Endothelial cell of umbilical vein (primary cell): ENCODE measurements at regions not wholly inside any gene's neighbourhood (a gene's known extent, or its start where the extent isn't known, plus 50 kb on each side); places are given as distances from the start of the nearest gene placed in this dataset.

Source experiments
- EZH2 ChIP-seq: IDR thresholded peaks from 2 replicates; pipeline ENCODE4 v1.6.1; 2012; ENCODE audit warnings: borderline replicate concordance, low read depth, mild to moderate bottlenecking, moderate library complexity, low read length, inconsistent platforms; ENCODE audit not compliant: severe bottlenecking
- TF ChIP-seq, protein P1 (sequence below), 2 donors: IDR thresholded peaks; 1 replicate in 1 of 2; 2 replicates in 1 of 2; pipeline ENCODE4 v1.5.1; 2011; ENCODE audit warnings: low read length in 2 of 2, mild to moderate bottlenecking in 2 of 2, moderate library complexity in 2 of 2, control low read depth in 1 of 2, inconsistent platforms in 1 of 2, low read depth in 1 of 2; ENCODE audit not compliant: insufficient read depth in 1 of 2; ENCODE audit errors: extremely low read depth in 1 of 2

DNA sequence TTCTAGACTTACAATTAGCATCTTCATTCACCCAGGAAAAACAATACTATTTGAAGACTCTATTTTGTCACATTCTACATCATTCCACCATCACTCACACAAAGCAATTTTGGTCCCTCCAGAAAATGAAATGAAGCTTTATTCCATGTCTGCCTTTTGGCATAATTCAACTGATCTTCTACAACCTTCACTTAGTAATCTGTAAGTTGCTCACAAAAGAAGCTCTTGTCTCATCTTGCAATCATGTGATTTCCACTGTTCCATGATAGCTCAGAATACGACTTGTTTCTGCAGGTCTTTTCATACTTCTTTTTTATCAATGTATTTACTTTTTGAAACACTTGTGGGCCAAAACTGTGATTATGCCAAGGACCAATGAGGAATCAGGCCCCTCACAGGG, 261.9 kb upstream of the NR4A3 start:
- TF ChIP-seq, protein P1, sequence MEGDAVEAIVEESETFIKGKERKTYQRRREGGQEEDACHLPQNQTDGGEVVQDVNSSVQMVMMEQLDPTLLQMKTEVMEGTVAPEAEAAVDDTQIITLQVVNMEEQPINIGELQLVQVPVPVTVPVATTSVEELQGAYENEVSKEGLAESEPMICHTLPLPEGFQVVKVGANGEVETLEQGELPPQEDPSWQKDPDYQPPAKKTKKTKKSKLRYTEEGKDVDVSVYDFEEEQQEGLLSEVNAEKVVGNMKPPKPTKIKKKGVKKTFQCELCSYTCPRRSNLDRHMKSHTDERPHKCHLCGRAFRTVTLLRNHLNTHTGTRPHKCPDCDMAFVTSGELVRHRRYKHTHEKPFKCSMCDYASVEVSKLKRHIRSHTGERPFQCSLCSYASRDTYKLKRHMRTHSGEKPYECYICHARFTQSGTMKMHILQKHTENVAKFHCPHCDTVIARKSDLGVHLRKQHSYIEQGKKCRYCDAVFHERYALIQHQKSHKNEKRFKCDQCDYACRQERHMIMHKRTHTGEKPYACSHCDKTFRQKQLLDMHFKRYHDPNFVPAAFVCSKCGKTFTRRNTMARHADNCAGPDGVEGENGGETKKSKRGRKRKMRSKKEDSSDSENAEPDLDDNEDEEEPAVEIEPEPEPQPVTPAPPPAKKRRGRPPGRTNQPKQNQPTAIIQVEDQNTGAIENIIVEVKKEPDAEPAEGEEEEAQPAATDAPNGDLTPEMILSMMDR (IDR thresholded peaks at IDR 0.05; ENCODE audit: extremely low read depth in 1 of 2, insufficient read depth in 1 of 2, low read depth in 1 of 2, low read length in 2 of 2), result no peak
- no peak for TF ChIP-seq EZH2
